ENCODE measurements at regions not wholly inside any gene's neighbourhood (a gene's known extent, or its start where the extent isn't known, plus 50 kb on each side); places are given as distances from the start of the nearest gene placed in this dataset.
A peak's percentile ranks its signal among the peaks of the same experiment; 100 is the strongest.

DNA sequence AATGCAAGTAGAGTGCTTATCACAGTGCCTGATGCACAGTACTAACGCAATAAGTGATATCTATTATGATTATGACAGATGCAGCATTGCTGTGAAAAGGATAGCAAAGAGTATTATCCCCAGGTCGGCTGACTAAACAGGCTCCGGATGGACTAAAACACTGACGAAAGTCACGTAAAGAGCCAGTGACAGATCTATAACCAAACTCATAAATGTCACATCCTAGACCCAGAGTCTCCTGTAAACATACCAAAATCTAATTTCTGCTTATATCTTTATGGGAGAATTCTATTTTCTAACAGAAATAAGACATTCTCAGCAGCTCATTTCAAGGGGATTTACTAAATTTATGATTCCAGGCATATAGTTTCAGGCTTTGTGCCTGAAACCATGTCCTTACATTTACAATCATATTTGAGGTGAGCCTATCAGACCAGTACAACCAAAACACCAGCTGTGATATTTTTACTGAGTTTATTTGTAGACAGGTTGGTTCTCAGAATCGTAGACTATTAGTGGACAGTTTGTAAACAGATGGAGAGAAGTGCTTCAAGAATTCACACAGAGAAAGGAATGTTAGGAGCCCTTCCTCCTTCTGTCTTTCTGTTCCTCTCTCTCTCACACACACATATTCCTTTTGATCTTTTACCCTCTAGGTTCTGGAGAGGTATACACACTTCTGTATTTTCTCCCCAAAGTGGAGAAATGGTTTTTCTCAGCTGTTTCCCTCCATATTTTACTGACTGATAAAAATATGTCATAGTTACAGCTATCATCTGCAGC lies 52.4 kb upstream of the WDR26 start:
- no peak for DNase-seq (ENCODE audit: low read depth)

DNA sequence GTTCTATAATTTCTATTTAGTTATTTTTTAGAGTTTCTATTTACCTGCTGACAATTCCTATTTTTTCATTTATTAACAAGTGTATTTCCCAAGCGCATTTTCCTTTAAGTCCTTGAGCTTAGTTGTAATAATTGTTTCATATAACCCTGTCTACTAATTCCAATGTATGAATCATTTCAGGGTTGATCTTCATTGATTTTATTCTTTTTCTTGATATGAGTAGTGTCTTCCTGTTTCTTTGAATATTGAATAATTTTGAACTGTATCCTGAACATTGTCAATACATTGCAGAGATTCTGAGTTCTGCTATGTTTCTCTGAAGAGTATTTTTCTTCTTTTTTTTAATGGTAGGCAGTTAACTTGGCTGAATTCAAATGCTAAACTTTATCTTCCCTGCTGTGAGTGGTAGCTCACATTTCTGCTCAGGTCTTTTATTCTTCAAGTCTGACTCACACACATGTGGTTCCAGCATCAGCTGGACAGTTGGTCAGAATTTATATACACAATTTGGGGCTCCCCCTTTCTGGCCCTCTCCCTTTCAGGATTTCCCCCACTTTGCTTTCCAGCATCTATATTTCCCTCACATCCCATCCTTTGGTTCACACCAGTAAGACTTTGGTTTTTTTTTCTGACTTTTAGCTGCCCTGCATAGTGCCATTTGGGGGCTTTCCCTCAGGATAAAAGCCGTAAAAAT lies 54.4 kb upstream of the WDR26 start:
- DNase-seq (ENCODE audit: low read depth): peak; percentile 45

DNA sequence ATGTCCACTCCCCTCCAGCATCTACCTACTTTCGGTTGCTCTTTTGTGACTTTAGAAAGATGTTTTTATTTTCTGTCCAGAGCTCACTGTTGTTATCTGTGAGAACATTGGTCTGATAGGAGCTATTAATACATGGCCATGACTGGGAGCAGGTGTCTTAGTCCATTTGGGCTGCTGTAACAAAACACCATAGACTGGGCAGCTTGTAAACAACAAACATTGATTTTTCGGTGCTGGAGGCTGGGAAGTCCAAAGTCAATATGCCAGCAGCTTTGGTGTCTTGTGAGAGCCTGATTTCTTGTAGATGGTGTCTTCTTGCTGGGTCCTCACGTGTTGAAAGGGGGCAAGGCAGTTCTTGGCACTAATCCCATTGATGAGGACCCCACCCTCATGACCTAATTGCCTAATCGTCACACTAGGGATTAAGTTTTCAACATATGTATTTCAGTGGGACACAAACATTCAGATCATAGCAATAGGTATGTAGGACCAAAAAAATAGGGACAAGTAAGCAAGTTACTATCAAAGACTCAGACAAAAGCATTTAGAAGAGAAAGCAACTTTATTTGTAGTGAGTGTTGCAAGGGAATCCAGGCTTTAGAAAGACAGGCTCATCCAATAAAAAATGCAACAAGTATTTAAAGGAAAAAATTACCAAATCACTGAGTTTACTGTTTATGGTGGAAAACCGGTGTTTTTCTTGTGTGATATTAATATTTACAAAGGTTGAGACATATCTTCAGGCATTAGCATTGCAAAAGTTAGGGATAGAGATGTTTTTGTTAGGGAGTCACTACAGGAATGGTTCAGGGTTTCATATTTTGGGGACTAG lies 55.2 kb upstream of the WDR26 start:
- no peak for DNase-seq (ENCODE audit: low read depth)

DNA sequence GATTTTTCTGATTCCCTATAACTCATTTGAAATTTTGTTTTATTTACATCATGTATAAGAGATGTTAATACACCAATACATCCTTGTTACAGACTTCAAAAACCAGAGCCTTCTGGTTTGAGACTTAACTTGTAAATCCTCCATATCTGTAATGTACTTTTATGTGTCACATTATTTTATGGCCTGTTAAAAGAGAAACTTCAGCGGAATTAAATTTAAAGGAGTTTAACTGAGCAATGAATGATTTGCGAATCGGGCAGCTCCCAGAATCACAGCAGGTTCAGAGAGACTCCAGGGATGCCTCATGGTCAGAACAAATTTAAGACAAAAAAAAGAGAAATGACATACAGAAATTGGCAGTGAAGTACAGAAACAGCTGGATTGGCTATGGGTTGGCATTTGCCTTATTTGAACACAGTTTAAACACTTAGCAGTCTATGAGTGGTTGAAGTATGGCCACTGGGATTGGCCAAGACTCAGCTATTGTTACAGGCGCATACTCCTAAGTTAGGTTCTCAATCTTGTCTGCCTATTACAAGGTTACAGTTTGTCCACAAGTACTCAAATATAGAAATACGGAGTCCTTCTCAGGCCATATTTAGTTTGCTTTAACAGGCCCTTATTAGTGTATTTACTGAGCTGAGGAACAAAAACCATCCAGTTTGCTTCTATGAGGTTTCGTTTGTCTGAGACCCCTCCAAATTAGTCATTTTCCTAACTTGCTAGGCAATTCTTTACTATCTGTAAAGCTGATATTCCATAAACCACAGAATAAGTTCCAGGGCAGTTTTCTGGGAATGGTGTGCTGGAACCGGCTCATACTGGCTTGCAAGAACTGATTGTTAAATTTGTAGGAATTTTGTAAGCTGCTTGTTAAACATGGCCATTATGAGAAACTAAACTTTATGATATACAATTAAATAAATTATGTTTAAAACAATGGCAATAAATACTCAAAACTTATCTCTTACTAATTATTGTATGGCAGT lies 56.2 kb upstream of the WDR26 start:
- DNase-seq (ENCODE audit: low read depth): no peak

DNA sequence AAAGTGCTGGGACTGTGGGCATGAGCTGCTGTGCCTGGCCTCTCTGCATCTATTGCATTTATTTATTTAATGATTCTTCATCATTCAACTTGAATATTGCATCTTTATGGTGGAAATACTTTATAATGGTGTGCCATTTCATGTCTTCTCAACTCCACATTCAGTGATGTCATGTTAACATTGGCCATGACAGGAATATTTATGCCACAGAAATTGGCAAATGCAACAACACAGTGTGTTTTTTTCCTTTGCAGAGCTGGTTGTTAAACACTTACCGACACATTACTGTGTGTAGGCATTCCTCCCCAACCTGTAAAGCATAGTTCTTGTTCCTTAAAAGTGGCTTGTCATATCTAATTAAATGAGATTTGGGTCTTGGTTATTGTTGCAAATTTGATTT lies 57.4 kb upstream of the WDR26 start:
- no peak for DNase-seq (ENCODE audit: low read depth)

DNA sequence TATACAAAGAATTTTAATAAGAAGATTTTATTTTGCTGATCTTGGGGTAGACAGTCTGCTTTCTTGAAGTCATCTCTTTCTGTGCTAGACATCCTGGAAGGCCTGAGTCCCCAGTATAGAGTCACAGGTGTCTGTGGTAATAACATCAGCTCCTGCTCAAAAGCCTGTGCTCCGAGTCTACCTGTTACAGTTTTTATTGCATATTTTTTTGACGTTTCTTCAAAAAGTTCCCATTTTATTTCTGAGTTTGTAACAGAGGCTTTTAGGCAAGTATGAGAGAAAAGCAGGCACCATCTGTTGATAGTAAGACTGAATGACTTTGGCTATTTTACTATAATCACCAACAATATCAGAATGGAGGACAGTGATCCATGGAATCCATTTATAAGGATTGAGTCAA lies 58.0 kb upstream of the WDR26 start:
- no peak for DNase-seq (ENCODE audit: low read depth)

DNA sequence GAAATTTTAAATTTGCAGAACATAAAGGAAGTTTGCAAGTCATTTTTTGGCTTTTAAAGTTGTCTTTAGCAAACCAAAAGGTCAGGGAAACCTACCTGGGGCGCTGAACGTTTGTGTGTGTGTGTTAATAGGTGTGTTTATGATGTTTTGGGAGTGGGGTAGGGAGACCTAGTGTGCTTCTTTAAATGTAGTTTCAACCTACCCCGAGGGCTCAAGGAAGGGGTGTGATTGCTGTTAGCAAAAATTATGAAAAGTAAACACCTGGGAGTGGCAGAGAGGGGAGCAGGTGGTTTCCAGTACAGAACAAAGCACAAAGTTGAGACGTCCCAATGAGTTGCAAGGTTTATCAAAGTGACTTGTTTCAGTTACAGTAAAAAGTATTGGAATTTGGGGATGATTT lies 58.7 kb upstream of the WDR26 start:
- DNase-seq (ENCODE audit: low read depth): no peak

DNA sequence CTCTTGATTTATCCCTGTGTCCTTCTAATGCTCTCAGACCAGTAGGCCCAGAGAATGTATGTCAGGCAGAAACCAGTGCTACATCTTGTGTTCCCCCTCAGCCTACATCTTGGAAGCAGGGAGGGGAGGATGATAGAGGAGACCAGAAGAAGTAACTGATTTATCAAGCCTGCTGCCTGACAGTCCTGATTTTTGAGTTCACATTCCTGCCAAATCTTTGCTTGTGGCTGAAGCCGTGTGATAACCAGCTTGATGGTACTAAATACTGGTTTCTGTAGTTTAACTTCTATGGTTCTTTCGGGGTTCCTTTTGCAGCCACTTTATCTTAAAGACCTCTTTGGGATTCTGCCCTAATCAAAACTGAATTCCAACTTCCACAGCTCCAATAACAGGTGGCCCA lies 59.7 kb upstream of the WDR26 start:
- no peak for DNase-seq (ENCODE audit: low read depth)

DNA sequence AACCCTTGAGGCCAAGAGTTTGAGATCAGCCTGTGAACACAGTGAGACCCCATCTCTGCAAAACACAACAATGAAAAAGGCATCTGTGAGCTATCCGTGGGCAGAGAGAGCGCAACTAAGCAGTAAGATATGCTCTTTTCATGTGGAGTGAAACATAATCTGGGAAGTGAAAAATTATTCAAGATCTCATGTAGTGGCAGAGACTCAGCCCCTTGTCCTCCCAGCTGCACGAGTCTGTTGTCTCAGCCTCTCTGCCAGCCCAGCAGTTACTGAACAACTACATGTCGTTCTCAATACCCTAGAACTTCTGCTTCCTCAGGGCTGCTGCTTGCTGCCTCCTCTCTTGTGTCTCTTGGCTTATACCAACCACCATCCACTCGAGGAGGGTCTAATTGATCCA lies 61.3 kb upstream of the WDR26 start:
- no peak for DNase-seq (ENCODE audit: low read depth)

DNA sequence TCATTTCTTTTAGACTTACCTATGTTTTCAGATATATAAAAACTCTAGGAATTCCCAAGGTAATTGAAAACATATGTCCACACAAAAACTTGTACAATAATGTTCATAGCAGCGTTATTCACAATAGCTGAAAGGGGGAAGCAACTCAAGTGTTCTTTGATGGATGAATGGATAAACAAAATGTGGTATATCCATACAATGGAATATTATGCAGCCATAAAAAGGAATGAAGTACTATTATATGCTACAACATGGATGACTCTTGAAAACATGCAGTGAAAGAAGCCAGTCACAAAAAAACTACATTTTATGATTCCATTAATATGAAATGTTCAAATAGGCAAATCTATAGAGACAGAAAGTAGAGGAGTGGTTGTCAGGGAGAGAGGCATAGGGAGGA lies 62.2 kb upstream of the WDR26 start:
- no peak for DNase-seq (ENCODE audit: low read depth)

DNA sequence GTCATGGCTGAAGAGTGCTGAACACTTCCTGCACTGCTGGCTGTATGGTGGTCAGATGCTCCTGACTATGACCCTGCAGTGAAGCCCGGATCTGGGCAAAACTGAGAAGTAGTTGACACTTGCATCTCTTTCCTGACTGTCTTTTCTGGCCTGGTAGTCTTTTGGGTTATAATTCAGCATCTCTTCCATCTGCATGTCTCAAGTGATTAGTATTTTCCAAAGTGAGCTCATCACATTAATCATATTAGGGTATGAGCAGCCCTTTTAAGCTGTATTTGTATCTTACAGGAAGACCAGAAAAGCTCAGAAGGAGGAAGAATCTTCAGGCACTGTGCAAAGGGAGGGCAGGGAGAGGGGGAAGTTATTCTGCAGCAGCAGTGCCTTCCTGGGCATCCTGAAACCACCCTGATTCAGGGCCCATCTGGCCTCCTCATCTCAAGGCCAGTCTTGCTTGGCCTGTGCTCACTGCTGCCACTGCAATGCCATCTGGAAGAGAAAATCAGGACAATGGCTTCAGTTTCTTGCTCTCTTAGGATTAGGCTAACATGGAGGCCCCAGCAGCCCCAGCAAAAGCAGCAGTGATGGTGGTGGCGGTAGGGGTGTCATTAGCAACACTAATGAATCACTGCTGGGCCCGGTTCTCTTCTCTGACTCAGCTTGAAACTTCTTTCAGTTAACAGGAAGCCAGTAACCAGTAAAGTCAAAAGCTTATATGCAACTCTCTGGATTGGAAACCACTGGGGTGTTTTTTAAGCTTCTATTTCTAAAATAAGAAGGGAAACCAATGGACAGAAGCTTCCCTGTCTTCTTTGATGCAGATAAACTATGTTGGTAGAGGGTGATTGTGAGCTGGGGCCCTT lies 63.3 kb upstream of the WDR26 start:
- peak; percentile 84 for DNase-seq (ENCODE audit: low read depth)

DNA sequence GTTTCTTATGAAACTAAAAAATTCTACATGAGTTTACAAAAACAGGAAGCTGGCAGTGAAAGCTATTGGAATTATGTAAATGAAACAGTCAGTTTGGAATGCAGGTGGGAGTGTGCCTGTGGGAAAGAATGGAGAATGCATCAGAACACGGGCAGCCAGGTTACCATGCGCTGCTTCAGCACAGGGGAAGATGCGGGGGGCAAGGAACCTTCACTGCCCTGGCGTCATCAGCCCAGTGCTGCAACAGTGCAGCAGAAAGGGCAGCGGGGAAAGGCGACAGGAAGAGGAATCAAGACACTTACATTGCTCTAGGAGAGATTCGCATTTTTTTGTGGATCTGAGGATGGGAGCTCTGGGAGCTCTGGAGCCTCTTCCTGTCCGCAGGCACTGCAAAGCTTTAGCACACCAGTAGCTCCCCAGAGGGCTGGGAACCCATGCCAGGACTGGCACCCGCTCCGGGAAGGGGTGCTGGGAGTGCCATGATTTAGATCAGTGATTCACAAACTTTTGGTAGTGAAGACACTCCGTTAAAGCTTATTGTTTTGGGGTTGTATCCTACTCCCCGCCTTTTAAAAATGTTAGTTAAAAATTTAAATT lies 64.1 kb upstream of the WDR26 start:
- peak; percentile 93 for DNase-seq (ENCODE audit: low read depth)

DNA sequence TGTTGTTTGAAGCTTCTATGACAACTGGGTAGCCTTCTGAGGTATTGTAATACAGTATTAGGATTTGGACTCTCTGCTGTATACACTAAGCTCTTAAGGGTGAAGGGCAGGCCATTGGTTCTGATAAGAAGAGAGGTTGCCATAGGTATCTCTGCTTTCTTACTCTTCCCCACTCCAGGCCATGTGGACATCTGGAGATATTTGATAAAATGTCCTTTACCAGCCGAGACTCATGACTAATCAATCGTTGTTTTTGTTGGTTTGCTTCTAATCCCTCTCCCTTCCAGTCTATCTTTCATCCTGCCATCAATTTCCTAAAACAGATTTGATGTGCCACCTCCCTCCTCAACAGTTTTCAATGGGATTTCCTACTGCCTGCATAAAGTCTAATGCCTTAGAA lies 64.6 kb upstream of the WDR26 start:
- DNase-seq (ENCODE audit: low read depth): peak; percentile 36

DNA sequence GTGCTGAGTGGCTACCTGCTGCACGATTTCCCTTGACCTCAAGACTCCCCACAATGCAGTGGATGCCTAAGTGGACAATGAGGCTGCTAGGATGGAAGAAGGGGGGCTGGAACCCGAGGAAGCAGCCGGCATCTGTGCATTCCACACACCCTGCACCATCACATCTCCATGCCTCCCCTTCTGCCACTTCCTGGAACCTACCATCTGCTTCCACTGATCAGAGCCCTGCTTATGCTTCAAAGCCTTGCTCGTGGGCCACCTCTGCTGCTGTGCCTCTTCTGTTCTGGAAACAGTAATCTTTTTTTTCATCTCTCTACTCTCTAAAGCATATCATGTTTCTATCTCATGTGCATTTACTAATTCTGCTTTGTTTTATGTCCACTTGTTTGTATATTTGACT lies 66.2 kb upstream of the WDR26 start:
- no peak for DNase-seq (ENCODE audit: low read depth)

DNA sequence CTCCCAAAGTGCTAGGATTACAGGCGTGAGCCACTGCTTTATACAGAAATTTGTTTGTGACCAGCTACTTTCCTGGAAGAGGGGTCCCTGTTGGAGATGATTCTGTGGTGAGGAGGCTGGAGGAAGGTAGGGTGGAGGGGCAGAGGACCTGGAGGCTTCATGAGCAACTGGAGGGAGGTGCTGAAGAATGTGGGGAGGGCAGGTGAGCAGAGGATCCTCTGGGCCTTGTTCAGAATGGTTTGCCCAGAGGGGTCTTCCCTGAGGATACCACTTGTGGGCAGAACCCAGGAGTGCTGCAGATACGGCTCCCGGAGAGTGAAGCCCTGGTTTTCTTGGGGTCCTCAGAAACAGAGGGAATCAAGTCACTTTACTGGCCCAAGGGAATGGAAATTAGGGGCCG lies 67.2 kb upstream of the WDR26 start:
- DNase-seq (ENCODE audit: low read depth): no peak

DNA sequence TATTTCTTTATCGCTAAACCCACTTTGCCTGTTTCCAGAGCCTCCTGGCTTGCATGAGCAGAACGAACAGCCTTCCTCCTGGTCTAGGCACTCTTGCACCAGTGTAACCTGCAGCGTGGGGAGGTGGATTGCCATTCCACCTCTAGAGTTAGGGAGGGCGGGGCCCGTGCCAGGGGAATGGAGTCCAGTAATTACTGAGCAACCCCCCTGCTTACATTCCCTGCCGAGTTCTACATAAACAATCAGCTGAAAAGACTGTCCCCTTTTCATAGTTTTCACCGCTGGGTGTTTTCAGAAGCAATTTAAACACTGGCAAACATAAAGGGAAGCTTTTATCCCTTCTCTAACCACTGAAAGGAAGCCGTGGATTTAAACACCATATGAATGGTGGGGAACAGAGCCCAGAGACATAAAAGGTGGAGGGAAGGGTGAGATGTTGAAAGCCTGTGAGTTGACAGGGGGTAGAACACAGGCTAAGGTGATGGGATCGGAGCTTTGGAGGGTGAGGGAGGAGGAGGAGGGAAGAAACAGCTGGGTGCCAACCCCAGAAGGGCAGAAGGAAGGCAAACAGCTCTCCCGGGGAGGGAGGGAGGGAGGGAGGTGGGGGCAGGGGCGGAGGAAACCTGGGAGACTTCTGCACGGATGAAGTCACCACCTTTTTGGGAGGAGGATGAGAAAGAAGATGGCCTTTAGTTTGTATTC lies 68.0 kb upstream of the WDR26 start:
- no peak for DNase-seq (ENCODE audit: low read depth)

DNA sequence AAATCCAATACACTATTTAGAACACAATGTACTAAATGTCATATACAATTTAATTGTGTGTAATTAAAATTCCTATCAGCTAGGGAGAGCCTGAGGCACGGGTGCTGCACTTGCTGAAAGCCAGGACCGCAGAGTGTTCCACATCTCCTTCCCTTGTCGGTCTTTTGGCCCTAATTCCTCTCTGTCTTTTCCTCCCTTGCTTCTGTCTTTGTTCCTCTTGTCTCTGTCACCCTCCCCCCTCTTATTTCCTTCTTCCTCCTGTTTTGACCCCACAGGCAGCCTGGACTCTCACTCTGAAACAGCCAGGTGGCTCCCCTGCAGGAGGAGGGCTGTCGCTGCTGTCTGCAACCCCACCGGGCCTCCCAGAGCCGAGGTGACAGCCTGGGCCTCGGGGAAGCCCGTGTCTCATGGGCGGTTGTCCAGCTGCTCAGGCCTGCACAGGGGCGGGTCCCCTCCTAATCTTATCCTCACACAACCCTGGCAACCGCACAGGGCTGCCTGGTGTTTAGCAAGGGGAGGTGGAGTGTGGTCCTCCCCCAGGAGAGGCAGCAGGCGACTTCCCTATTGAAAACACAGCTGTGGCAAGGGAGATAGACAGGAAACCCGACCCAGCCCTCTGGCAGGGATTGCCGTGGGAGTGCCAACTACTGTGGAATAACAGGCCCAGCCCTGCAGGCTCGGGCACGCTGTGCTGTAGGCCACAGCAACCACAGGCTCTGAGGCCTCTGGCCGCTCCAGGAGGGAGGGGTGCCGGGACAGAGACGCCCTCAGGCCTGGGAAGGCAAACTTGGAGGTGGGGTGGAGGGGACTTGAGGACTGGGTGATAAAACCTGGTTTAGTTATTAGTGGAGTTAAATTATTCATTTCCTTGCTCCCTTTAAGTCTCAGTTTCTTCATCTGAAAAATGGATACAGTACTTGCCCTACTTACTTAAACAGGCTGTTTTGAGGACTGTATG lies 68.8 kb upstream of the WDR26 start:
- DNase-seq (ENCODE audit: low read depth): peak; percentile 86

DNA sequence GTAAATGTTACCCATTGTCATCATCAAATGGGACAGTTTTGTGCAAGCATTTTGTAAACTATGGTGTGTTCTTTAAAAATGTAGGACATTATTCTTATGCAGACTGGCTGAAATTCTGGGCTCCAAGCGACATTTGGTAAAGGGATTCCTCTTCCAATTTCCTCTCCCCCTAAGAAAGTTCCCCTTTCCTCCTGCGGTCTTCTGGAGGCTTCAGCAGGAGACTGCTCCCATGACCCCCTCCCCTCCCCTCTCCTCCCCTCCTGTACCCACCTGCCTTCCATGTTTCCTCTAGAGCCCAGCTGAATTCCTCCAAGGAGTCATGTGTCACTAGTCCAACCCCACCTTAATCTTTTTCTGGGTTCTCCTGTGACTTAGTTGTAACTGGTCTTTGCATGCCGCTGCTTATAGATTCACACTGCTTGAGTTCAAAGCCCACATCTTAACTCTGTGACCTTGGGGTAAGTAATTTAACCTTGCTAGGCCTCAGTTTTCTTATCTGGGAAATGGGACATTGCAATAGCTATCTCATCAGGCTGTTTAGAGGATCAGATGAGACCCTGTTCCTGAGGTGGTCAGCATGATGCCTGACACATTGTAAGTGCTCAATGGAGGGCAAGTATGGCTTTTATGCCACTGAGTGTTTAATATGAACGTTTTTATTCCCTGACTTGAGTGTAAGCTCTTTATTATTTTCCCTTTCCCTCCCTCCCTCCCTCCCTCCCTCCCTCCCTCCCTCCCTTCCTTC lies 69.9 kb upstream of the WDR26 start:
- DNase-seq (ENCODE audit: low read depth): no peak
